ENCODE measurements at regions not wholly inside any gene's neighbourhood (a gene's known extent, or its start where the extent isn't known, plus 50 kb on each side); places are given as distances from the start of the nearest gene placed in this dataset.

- TF ChIP-seq, protein P1, sequence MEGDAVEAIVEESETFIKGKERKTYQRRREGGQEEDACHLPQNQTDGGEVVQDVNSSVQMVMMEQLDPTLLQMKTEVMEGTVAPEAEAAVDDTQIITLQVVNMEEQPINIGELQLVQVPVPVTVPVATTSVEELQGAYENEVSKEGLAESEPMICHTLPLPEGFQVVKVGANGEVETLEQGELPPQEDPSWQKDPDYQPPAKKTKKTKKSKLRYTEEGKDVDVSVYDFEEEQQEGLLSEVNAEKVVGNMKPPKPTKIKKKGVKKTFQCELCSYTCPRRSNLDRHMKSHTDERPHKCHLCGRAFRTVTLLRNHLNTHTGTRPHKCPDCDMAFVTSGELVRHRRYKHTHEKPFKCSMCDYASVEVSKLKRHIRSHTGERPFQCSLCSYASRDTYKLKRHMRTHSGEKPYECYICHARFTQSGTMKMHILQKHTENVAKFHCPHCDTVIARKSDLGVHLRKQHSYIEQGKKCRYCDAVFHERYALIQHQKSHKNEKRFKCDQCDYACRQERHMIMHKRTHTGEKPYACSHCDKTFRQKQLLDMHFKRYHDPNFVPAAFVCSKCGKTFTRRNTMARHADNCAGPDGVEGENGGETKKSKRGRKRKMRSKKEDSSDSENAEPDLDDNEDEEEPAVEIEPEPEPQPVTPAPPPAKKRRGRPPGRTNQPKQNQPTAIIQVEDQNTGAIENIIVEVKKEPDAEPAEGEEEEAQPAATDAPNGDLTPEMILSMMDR (optimal IDR thresholded peaks at IDR 0.05 in 1 of 3, IDR thresholded peaks at IDR 0.05 in 1 of 3, conservative IDR thresholded peaks at IDR 0.05 in 1 of 3; ENCODE audit: extremely low read depth in 1 of 3, insufficient read depth in 2 of 3, low read length in 3 of 3) = no peak
- TF ChIP-seq EZH2 (IDR thresholded peaks at IDR 0.05; ENCODE audit: low read length) = no peak
Observed at GRCh38 chr3:159144891-159145290, 343.0 kb downstream of the MFSD1 start.
